SU-DHL-6 (cell line): ENCODE measurements at regions not wholly inside any gene's neighbourhood (a gene's known extent, or its start where the extent isn't known, plus 50 kb on each side); places are given as distances from the start of the nearest gene placed in this dataset.

Source experiments
- H2AFZ ChIP-seq: fragments of 200-600 bp; sonication (generic); 2 replicates; pipeline ENCODE4 v1.6.1; 2014; ENCODE audit warnings: low read depth, mild to moderate bottlenecking, moderate library complexity, mixed read lengths, antibody characterized with exemption, low read length; ENCODE audit not compliant: severe bottlenecking
- H3F3A ChIP-seq: fragments of 200-600 bp; shearing (Covaris generic); 2 replicates; pipeline ENCODE4 v1.6.0; 2016; ENCODE audit warnings: antibody characterized with exemption, mild to moderate bottlenecking; ENCODE audit not compliant: insufficient read depth
- H3K27ac ChIP-seq: fragments of 200-600 bp; sonication (generic); 2 replicates; pipeline ENCODE4 v1.5.1; 2016; ENCODE audit warnings: low read depth, mild to moderate bottlenecking, low read length, moderate library complexity, mixed read lengths
- H3K27me3 ChIP-seq: fragments of 200-600 bp; sonication (generic), shearing (Covaris generic); 2 replicates; pipeline ENCODE4 v1.6.0; 2014; ENCODE audit warnings: mild to moderate bottlenecking, low read length
- H3K36me3 ChIP-seq: fragments of 200-600 bp; sonication (generic); 2 replicates; pipeline ENCODE4 v1.6.1; 2014; ENCODE audit warnings: mild to moderate bottlenecking, low read length, mixed read lengths
- H3K4me2 ChIP-seq: fragments of 300-600, 200-600 bp; shearing (Covaris generic), sonication (generic); 2 replicates; pipeline ENCODE4 v1.6.0; 2014; ENCODE audit warnings: low read length, low read depth, mild to moderate bottlenecking; ENCODE audit not compliant: poor library complexity, severe bottlenecking
- H3K4me3 ChIP-seq: fragments of 200-600 bp; sonication (generic); 2 replicates; pipeline ENCODE4 v1.5.1; 2014; ENCODE audit warnings: antibody characterized with exemption, low read length, mild to moderate bottlenecking, mixed read lengths; ENCODE audit not compliant: insufficient read depth, poor library complexity, severe bottlenecking
- H3K79me2 ChIP-seq: fragments of 200-600 bp; sonication (generic); 2 replicates; pipeline ENCODE4 v1.6.1; 2014; ENCODE audit warnings: mild to moderate bottlenecking, low read length, moderate library complexity; ENCODE audit not compliant: insufficient read depth
- H3K9ac ChIP-seq: fragments of 200-600 bp; sonication (generic); 2 replicates; pipeline ENCODE4 v1.7.0; 2014; ENCODE audit warnings: mild to moderate bottlenecking, low read length
- H3K9me2 ChIP-seq: fragments of 200-600 bp; sonication (generic); replicated peaks from 2 replicates; pipeline ENCODE4 v1.6.1; 2014; ENCODE audit warnings: low read length; ENCODE audit not compliant: insufficient read depth
- H3K9me3 ChIP-seq: fragments of 200-600 bp; sonication (generic); 2 replicates; pipeline ENCODE4 v1.6.1; 2014; ENCODE audit warnings: low read length, mixed read lengths; ENCODE audit not compliant: insufficient read depth
- H4K20me1 ChIP-seq: fragments of 200-600 bp; sonication (generic); 2 replicates; pipeline ENCODE4 v1.6.1; 2014; ENCODE audit warnings: low read depth, mild to moderate bottlenecking, antibody characterized with exemption, low read length, moderate library complexity, mixed read lengths
- CTCF ChIP-seq: fragments of 200-600 bp; sonication (generic); IDR thresholded peaks from one replicate; pipeline ENCODE4 v1.5.1; 2017; ENCODE audit warnings: antibody characterized with exemption, mild to moderate bottlenecking, low read length, moderate library complexity; ENCODE audit not compliant: insufficient read depth, poor library complexity, severe bottlenecking
- EZH2phosphoT487 ChIP-seq: fragments of 200-600 bp; sonication (generic), shearing (Covaris generic); conservative IDR thresholded peaks from 2 replicates; pipeline ENCODE4 v1.6.1; 2018; ENCODE audit warnings: mild to moderate bottlenecking, antibody characterized with exemption, low read length, moderate library complexity, mixed read lengths

GRCh38 chr13:42392716-42393572 lies 121.0 kb downstream of the AKAP11 start:
- no peaks in the 10 kb centered on the region for H3K79me2 ChIP-seq
- H2AFZ ChIP-seq, result no peak overlapping the region
- H3K9me3 ChIP-seq, result no peaks in the 10 kb centered on the region
- H3K27me3 ChIP-seq, result no peaks in the 10 kb centered on the region
- no peaks in the 10 kb centered on the region for H3F3A ChIP-seq
- no peaks in the 10 kb centered on the region for H3K36me3 ChIP-seq
- H3K9ac ChIP-seq, result no peak overlapping the region
- no peak for TF ChIP-seq EZH2phosphoT487
- TF ChIP-seq CTCF, result no peak
- no peaks in the 10 kb centered on the region for H3K9me2 ChIP-seq
- H3K4me2 ChIP-seq, result no peak overlapping the region
- no peak overlapping the region for H3K27ac ChIP-seq
- H4K20me1 ChIP-seq, result no peaks in the 10 kb centered on the region
- H3K4me3 ChIP-seq, result no peak overlapping the region

GRCh38 chr13:42393573-42394360 lies 121.8 kb downstream of the AKAP11 start:
- H2AFZ ChIP-seq, result no peak overlapping the region
- H3K9me2 ChIP-seq, result no peaks in the 10 kb centered on the region
- H3K27ac ChIP-seq, result no peak overlapping the region
- no peak overlapping the region for H3K4me3 ChIP-seq
- no peaks in the 10 kb centered on the region for H4K20me1 ChIP-seq
- no peaks in the 10 kb centered on the region for H3K79me2 ChIP-seq
- no peak for TF ChIP-seq EZH2phosphoT487
- no peak for TF ChIP-seq CTCF
- no peaks in the 10 kb centered on the region for H3K9me3 ChIP-seq
- H3K36me3 ChIP-seq, result no peaks in the 10 kb centered on the region
- no peaks in the 10 kb centered on the region for H3F3A ChIP-seq
- H3K4me2 ChIP-seq, result no peak overlapping the region
- no peaks in the 10 kb centered on the region for H3K27me3 ChIP-seq
- H3K9ac ChIP-seq, result no peak overlapping the region

- no peaks in the 10 kb centered on the region for H3K9me2 ChIP-seq
- H3F3A ChIP-seq, result no peaks in the 10 kb centered on the region
- H3K9ac ChIP-seq, result no peak overlapping the region
- no peak overlapping the region for H2AFZ ChIP-seq
- no peak overlapping the region for H3K4me3 ChIP-seq
- TF ChIP-seq EZH2phosphoT487, result no peak
- TF ChIP-seq CTCF, result no peak
- H3K9me3 ChIP-seq, result no peaks in the 10 kb centered on the region
- no peaks in the 10 kb centered on the region for H4K20me1 ChIP-seq
- H3K36me3 ChIP-seq, result no peaks in the 10 kb centered on the region
- H3K79me2 ChIP-seq, result no peaks in the 10 kb centered on the region
- H3K27me3 ChIP-seq, result no peaks in the 10 kb centered on the region
- no peak overlapping the region for H3K4me2 ChIP-seq
- no peak overlapping the region for H3K27ac ChIP-seq
Measured at GRCh38 chr13:42394361-42394708, 122.4 kb downstream of the AKAP11 start.
